Spleen (tissue), 7 donors: ENCODE measurements at regions not wholly inside any gene's neighbourhood (a gene's known extent, or its start where the extent isn't known, plus 50 kb on each side); places are given as distances from the start of the nearest gene placed in this dataset.

ENCODE experiments used
- CTCF ChIP-seq, 11 experiments: fragments of 200-600 bp in 7 of 11; fragments of 450-650 bp in 4 of 11; sonication (generic) in 4 of 11; IDR thresholded peaks in 8 of 11; conservative IDR thresholded peaks in 3 of 11; 1 replicate in 7 of 11; 2 replicates in 4 of 11; pipeline versions ENCODE4 v1.4.0 to v1.8.0; 2016 to 2021; ENCODE audit warnings: antibody characterized with exemption in 11 of 11, inconsistent platforms in 4 of 11, mild to moderate bottlenecking in 1 of 11
- POLR2A ChIP-seq, 3 donors: fragments of 450-650 bp; IDR thresholded peaks; one replicate each; pipeline ENCODE4 v1.5.1; 2017; ENCODE audit warnings: antibody characterized with exemption in 3 of 3, mild to moderate bottlenecking in 1 of 3
- donor health status: DM: no; HTN: no; CAD: no; lungs with moderate emphysema.
- donor health status: DM: no; HTN: no; CAD: no.
- donor health status: DM: no; HTN: no; CAD: no.

DNA sequence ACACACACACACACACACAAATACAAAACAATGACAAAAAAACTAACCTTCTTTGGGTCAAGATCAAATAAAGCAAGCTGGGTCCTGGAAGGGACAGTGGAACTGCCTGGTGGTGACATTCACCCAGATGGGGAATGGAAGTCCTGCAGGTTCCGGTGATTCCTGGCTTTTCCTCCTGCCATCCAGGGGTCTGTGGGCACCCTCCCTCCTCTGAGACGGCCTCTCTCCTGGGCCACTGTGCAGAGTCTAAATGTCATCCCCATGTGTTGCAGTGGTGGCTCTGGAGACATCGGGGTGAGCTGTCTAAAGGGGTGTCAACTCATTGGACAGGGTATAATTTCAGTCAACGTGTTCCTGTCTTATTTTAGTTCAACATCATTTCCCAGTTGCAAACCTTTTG is 248.2 kb downstream of the ZNF536 start:
- no peak for TF ChIP-seq CTCF (IDR thresholded peaks at IDR 0.05 in 8 of 11, conservative IDR thresholded peaks at IDR 0.05 in 3 of 11)
- no peak for TF ChIP-seq POLR2A (IDR thresholded peaks at IDR 0.05)
